Ishikawa (cell line): ENCODE measurements at regions not wholly inside any gene's neighbourhood (a gene's known extent, or its start where the extent isn't known, plus 50 kb on each side); places are given as distances from the start of the nearest gene placed in this dataset.

Source experiments
- CEBPB ChIP-seq: IDR thresholded peaks from 2 replicates; pipeline ENCODE4 v1.6.1; 2012
- CREB1 ChIP-seq: IDR thresholded peaks from 2 replicates; pipeline ENCODE4 v1.6.1; 2012; ENCODE audit warnings: low read depth
- EP300 ChIP-seq: IDR thresholded peaks from 2 replicates; pipeline ENCODE4 v1.6.1; 2012; ENCODE audit warnings: borderline replicate concordance
- FOXM1 ChIP-seq: IDR thresholded peaks from 2 replicates; pipeline ENCODE4 v1.6.1; 2012; ENCODE audit warnings: low read depth, borderline replicate concordance
- NFIC ChIP-seq: IDR thresholded peaks from 2 replicates; pipeline ENCODE4 v1.6.1; 2012
- TAF1 ChIP-seq: IDR thresholded peaks from 2 replicates; pipeline ENCODE4 v1.6.1; 2012; ENCODE audit warnings: low read depth, mild to moderate bottlenecking
- TCF12 ChIP-seq: IDR thresholded peaks from 2 replicates; pipeline ENCODE4 v1.6.1; 2012; ENCODE audit warnings: low read depth
- TEAD4 ChIP-seq: IDR thresholded peaks from 2 replicates; pipeline ENCODE4 v1.6.1; 2012
- YY1 ChIP-seq: IDR thresholded peaks from 2 replicates; pipeline ENCODE4 v1.6.1; 2012; ENCODE audit warnings: low read depth
- ZBTB7A ChIP-seq: IDR thresholded peaks from 2 replicates; pipeline ENCODE4 v1.6.1; 2012; ENCODE audit warnings: low read depth
- TF ChIP-seq, protein P1 (sequence below): IDR thresholded peaks from 2 replicates; pipeline ENCODE4 v1.6.1; 2012
- TF ChIP-seq, protein P2 (sequence below): IDR thresholded peaks from 2 replicates; pipeline ENCODE4 v1.6.1; 2012

DNA sequence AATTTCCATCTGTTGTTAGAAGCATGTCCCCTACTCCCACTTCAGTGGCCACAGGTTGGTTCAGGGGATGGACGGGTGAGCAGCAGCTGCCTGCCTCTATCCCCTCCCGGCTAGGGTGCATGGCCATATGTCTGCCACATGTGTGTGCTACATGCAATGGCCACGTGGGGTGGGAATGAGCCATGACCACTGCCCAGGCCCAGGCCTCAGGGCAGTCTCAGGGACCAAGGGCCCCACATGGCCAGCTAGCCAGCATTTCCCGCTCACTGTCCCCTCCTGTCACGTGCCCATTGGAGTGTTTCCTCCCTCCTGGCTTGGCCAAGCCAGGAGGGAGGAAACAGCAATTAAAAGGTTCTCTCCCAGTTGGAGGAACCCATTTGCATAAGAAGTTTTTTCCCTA lies 117.1 kb downstream of the KCNS3 start:
- TF ChIP-seq TEAD4: no peak
- no peak for TF ChIP-seq EP300
- TF ChIP-seq NFIC: no peak
- no peak for TF ChIP-seq FOXM1
- TF ChIP-seq YY1: no peak
- no peak for TF ChIP-seq TAF1
- no peak for TF ChIP-seq CEBPB
- no peak for TF ChIP-seq TCF12
- TF ChIP-seq ZBTB7A: no peak
- no peak for TF ChIP-seq CREB1
- TF ChIP-seq, protein P1, sequence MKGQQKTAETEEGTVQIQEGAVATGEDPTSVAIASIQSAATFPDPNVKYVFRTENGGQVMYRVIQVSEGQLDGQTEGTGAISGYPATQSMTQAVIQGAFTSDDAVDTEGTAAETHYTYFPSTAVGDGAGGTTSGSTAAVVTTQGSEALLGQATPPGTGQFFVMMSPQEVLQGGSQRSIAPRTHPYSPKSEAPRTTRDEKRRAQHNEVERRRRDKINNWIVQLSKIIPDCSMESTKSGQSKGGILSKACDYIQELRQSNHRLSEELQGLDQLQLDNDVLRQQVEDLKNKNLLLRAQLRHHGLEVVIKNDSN: no peak
- TF ChIP-seq, protein P2, sequence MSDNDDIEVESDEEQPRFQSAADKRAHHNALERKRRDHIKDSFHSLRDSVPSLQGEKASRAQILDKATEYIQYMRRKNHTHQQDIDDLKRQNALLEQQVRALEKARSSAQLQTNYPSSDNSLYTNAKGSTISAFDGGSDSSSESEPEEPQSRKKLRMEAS: no peak
